NB4 (cell line): ENCODE measurements at regions not wholly inside any gene's neighbourhood (a gene's known extent, or its start where the extent isn't known, plus 50 kb on each side); places are given as distances from the start of the nearest gene placed in this dataset.

Source experiments
- DNase-seq: peaks from one replicate; pipeline ENCODE4 v3.0.0; 2010; ENCODE audit warnings: low read depth
- H3K4me3 ChIP-seq: one replicate; pipeline ENCODE4 v1.5.1; 2011; ENCODE audit warnings: mild to moderate bottlenecking, low read depth, low read length, moderate library complexity
- MYC ChIP-seq: IDR thresholded peaks from 2 replicates; pipeline ENCODE4 v1.6.1; 2011; ENCODE audit warnings: low read depth, low read length
- POLR2A ChIP-seq: IDR thresholded peaks from 2 replicates; pipeline ENCODE4 v1.6.1; 2011; ENCODE audit warnings: mild to moderate bottlenecking; ENCODE audit not compliant: insufficient read length; ENCODE audit errors: extremely low read depth
- TF ChIP-seq, protein P1 (sequence below): IDR thresholded peaks from 2 replicates; pipeline ENCODE4 v1.6.1; 2011; ENCODE audit warnings: low read depth, low read length
- TF ChIP-seq, protein P2 (sequence below): IDR thresholded peaks from one replicate; pipeline ENCODE4 v1.5.1; 2012; ENCODE audit warnings: low read depth, low read length

DNA sequence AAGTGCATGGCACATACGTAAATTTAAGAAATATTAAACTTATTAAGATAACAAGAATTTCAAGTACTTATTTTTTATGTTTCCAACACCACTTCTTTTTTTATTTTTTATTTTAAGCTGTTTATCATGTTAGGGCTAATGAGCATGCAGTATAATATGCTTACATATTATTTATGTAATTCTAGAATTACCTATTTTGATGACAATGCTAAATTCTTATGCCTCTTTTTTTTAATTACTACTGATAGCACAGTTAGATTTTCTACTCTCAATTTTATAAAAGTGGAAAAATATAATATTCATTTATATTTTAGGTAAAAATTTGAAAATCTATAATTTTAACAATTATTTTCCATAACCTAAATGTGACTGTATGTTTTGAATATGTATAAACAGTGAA, 713.0 kb downstream of the MRPL39 start:
- DNase-seq: no peak
- no peak overlapping the region for H3K4me3 ChIP-seq
- no peak for TF ChIP-seq POLR2A
- TF ChIP-seq, protein P1, sequence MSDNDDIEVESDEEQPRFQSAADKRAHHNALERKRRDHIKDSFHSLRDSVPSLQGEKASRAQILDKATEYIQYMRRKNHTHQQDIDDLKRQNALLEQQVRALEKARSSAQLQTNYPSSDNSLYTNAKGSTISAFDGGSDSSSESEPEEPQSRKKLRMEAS: no peak
- TF ChIP-seq MYC: no peak
- TF ChIP-seq, protein P2, sequence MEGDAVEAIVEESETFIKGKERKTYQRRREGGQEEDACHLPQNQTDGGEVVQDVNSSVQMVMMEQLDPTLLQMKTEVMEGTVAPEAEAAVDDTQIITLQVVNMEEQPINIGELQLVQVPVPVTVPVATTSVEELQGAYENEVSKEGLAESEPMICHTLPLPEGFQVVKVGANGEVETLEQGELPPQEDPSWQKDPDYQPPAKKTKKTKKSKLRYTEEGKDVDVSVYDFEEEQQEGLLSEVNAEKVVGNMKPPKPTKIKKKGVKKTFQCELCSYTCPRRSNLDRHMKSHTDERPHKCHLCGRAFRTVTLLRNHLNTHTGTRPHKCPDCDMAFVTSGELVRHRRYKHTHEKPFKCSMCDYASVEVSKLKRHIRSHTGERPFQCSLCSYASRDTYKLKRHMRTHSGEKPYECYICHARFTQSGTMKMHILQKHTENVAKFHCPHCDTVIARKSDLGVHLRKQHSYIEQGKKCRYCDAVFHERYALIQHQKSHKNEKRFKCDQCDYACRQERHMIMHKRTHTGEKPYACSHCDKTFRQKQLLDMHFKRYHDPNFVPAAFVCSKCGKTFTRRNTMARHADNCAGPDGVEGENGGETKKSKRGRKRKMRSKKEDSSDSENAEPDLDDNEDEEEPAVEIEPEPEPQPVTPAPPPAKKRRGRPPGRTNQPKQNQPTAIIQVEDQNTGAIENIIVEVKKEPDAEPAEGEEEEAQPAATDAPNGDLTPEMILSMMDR: no peak

DNA sequence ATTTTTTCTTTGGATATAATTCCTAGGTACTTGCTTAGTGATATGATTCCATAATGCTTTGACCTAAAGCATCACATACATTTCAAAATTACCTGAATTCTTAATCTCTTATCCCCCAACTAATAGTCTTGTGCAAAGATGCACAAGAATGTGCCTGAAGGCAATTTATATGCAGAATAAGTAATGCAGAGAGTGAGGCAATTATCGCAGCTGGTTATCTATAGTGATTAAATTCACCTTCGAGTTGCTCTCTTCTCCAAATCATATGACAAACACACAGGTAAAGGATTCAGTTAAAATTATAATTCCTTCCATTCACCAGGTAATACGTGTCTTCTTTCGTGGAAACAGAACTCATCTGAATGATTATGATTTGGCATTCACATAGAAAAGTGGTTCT, 717.3 kb downstream of the MRPL39 start:
- DNase-seq: no peak
- TF ChIP-seq, protein P1: no peak
- no peak overlapping the region for H3K4me3 ChIP-seq

DNA sequence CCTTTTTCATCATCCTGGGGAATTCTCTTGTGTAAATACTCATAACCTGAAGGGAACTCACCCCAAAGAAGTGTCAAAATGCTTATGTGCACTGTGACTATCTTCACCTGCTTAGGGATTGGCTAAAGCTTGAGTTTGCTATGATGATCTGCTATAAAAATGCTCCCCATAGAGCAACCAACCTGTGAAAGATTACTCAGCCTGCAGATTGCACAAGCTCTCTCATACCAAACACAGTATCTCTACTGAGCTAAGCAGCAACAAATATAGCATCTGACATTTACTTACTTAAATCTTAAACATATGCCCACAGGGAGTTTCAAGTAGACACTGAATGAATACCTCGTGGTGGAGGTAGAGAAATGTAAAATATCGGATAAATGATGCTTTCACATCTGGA, 725.8 kb downstream of the MRPL39 start:
- TF ChIP-seq, protein P2: no peak
- TF ChIP-seq MYC: no peak
- no peak for TF ChIP-seq POLR2A
- TF ChIP-seq, protein P1: no peak
- no peak for DNase-seq
- H3K4me3 ChIP-seq: no peak overlapping the region

DNA sequence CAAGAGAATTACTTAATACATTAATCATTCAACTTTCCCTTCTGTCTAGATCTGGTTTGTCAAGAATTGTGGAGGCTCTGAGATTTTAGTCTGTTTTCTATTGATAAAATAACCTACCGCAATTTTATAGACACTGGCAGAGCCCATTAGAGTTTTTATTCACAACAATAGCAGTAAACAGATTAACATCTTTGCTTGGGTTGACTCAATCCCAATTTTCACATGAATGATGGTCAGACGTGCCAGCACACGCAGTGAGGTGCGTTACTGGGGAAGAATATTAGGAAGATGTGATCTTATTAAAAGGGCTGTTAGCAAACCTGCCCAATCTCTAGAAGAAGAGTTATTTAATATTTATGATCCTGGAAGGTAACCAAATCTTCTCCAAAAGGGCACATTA, 736.6 kb downstream of the MRPL39 start:
- H3K4me3 ChIP-seq: no peak overlapping the region
- DNase-seq: no peak
- TF ChIP-seq, protein P1: no peak
- TF ChIP-seq POLR2A (no peak), MYC (no peak)
- TF ChIP-seq, protein P2: no peak

DNA sequence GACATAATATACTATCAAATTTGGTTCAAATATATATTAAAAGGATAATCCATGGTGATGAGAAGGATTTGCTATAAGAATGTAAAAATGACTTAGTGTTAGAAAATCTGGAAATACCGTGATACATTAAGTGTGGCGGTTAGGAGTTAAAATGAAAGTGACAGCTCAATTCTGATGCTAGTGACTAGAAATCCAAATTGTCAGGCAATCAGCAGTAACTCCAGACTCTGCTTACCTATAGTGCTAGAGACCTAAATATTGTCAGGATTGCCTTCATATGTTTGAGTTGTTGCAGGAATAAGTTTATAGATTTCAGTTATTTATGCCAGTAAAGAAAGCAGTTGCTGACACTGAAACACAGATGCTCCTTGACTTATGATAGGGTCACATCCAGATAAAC, 737.4 kb downstream of the MRPL39 start:
- H3K4me3 ChIP-seq: no peak overlapping the region
- no peak for DNase-seq
- TF ChIP-seq POLR2A (no peak), MYC (no peak)
- TF ChIP-seq, protein P1: no peak
- TF ChIP-seq, protein P2: no peak

DNA sequence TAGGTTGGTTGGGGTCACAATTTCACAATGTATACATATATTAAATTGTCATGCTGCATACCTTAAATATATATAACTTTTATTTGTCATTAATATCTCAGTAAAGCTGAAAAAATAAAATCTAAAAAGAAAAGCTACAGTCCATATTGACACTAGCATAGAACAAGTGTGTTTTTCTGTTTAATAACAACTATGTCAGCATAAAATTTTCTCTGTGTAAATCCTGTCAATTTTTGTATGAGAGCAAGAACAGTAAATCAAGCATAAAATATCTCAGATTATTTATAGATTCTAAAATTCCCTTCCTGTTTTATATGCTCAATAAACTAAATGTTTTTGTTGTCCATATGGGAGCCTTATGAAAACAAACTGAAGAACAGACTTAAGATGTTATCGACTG, 739.2 kb downstream of the MRPL39 start:
- TF ChIP-seq, protein P2: no peak
- no peak for TF ChIP-seq POLR2A
- TF ChIP-seq, protein P1: no peak
- TF ChIP-seq MYC: no peak
- no peak overlapping the region for H3K4me3 ChIP-seq

More for the DNA sequence above, 739.2 kb downstream of the MRPL39 start:
- DNase-seq: no peak
